Gastroesophageal sphincter (tissue), 4 donors: ENCODE measurements at regions not wholly inside any gene's neighbourhood (a gene's known extent, or its start where the extent isn't known, plus 50 kb on each side); places are given as distances from the start of the nearest gene placed in this dataset.

Experiments used
- ATAC-seq: fragments of 150-250 bp; one replicate; pipeline ENCODE4 v1.9.1; 2016; ENCODE audit warnings: mild to moderate bottlenecking, moderate library complexity
- H3K27ac ChIP-seq, 4 donors: fragments of 200-600 bp; sonication (generic) in 3 of 4; 1 replicate in 3 of 4; 2 replicates in 1 of 4; pipeline ENCODE4 v1.5.1; 2016 to 2019
- H3K27me3 ChIP-seq: fragments of 200-600 bp; sonication (generic); one replicate; pipeline ENCODE4 v1.5.1; 2019
- H3K36me3 ChIP-seq, 2 donors: fragments of 200-600 bp; sonication (generic); one replicate each; pipeline ENCODE4 v1.5.1; 2019; ENCODE audit warnings: control low read depth in 1 of 2
- H3K4me1 ChIP-seq, 3 donors: fragments of 200-600 bp; sonication (generic); 1 replicate in 2 of 3; 2 replicates in 1 of 3; pipeline ENCODE4 v1.5.1; 2016 to 2019; ENCODE audit warnings: control low read depth in 2 of 3
- H3K4me3 ChIP-seq, 2 donors: fragments of 200-600 bp; sonication (generic); one replicate each; pipeline ENCODE4 v1.5.1; 2019; ENCODE audit warnings: mild to moderate bottlenecking in 1 of 2, moderate library complexity in 1 of 2
- H3K9me3 ChIP-seq, 3 donors: fragments of 200-600 bp; sonication (generic); one replicate each; pipeline ENCODE4 v1.5.1; 2017 to 2019; ENCODE audit warnings: control low read depth in 2 of 3
- CTCF ChIP-seq, 4 experiments: fragments of 200-600 bp in 2 of 4; fragments of 450-650 bp in 2 of 4; sonication (generic) in 1 of 4; IDR thresholded peaks; one replicate each; pipeline ENCODE4 v1.5.1; 2017 to 2019; ENCODE audit warnings: antibody characterized with exemption in 4 of 4, mild to moderate bottlenecking in 2 of 4, moderate library complexity in 2 of 4
- EP300 ChIP-seq: sonication (generic); formaldehyde crosslinking; IDR thresholded peaks from one replicate; pipeline ENCODE4 v1.6.1; 2017; ENCODE audit warnings: antibody characterized with exemption, mild to moderate bottlenecking
- POLR2A ChIP-seq, 2 donors: fragments of 450-650 bp; IDR thresholded peaks; one replicate each; pipeline ENCODE4 v1.6.1; 2017; ENCODE audit warnings: antibody characterized with exemption in 2 of 2, mild to moderate bottlenecking in 2 of 2, moderate library complexity in 1 of 2
- POLR2AphosphoS5 ChIP-seq: sonication (generic); formaldehyde crosslinking; IDR thresholded peaks from one replicate; pipeline ENCODE4 v1.6.1; 2017; ENCODE audit warnings: antibody characterized with exemption
- WGBS, 2 donors: methylation state at CpG; one replicate each; pipeline ENCODE4 v1.1.5; 2018; ENCODE audit warnings: low coverage in 1 of 2; 5-methylcytosine and 5-hydroxymethylcytosine counted together

GRCh38 chr13:47418206-47418920 lies 521.5 kb upstream of the HTR2A start:
- H3K27ac ChIP-seq = no peak overlapping the region
- H3K27me3 ChIP-seq = no peaks in the 10 kb centered on the region
- H3K36me3 ChIP-seq = no peaks in the 10 kb centered on the region
- no peak overlapping the region for H3K4me3 ChIP-seq
- no peak for ATAC-seq
- WGBS, 2 donors = 83 to 86% methylated on average over 3 of the region's 3 CpGs
- H3K9me3 ChIP-seq = no peaks in the 10 kb centered on the region
- no peak for TF ChIP-seq EP300
- TF ChIP-seq CTCF (IDR thresholded peaks at IDR 0.05) = no peak
- TF ChIP-seq POLR2A (IDR thresholded peaks at IDR 0.05) = no peak
- no peak for TF ChIP-seq POLR2AphosphoS5
- H3K4me1 ChIP-seq = no peaks in the 10 kb centered on the region

DNA sequence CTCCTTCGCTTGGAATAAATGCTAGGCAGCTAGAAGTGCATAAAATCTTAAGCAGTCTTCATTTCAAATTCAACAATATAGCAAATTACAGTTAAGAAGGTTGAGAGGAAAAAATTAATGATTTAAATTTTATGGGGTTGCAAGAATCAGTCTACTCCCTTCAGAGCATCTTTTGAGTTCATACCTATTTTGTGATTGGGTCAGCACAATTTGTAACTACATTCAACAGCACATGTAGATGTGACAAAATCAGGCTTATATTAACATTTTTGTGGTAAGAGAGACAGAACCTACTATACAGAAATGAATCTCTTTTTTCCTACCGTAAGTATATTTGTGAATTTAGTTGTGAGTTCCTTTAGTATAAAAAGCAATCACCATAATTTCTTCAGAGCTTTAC lies 520.6 kb upstream of the HTR2A start:
- 96% methylated on average over 2 of the region's 2 CpGs for WGBS, 2 donors
- Histone ChIP-seq H3K36me3 (no peaks in the 10 kb centered on the region), H3K27me3 (no peaks in the 10 kb centered on the region)

DNA sequence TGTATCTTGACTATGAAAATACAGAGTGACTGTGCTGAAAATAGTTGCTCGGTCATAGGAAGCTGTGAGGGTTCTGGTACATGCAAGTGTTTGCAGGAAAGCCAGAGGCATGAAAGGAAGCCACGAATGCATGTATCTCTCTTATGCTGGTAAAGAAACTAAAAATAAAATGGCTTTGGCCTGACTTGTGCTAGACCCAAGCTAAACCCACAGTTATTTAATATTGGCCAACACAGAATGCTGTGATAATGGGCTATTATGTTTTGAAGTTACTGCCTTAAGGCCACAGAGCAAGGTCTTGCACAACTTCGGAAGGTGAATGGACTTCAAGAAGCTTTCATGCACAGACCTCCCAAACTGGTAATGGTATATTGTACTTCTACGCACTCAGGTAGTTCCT lies 518.2 kb upstream of the HTR2A start:
- no peaks in the 10 kb centered on the region for H3K36me3 ChIP-seq
- no peak overlapping the region for H3K4me3 ChIP-seq
- no peaks in the 10 kb centered on the region for H3K4me1 ChIP-seq
- no peak overlapping the region for H3K27ac ChIP-seq
- no peak for TF ChIP-seq POLR2AphosphoS5
- no peak for TF ChIP-seq EP300
- TF ChIP-seq POLR2A (IDR thresholded peaks at IDR 0.05) = no peak
- no peak for TF ChIP-seq CTCF (IDR thresholded peaks at IDR 0.05)
- no peaks in the 10 kb centered on the region for H3K9me3 ChIP-seq
- ATAC-seq = no peak
- WGBS, 2 donors = 92 to 93% methylated on average over 4 of the region's 4 CpGs
- no peaks in the 10 kb centered on the region for H3K27me3 ChIP-seq

More for the DNA sequence above, 520.6 kb upstream of the HTR2A start:
- ATAC-seq = no peak
- Histone ChIP-seq H3K27ac (no peak overlapping the region), H3K4me1 (no peaks in the 10 kb centered on the region), H3K9me3 (no peaks in the 10 kb centered on the region), H3K4me3 (no peak overlapping the region)
- TF ChIP-seq POLR2AphosphoS5 = no peak
- no peak for TF ChIP-seq EP300
- TF ChIP-seq POLR2A (IDR thresholded peaks at IDR 0.05) = no peak

DNA sequence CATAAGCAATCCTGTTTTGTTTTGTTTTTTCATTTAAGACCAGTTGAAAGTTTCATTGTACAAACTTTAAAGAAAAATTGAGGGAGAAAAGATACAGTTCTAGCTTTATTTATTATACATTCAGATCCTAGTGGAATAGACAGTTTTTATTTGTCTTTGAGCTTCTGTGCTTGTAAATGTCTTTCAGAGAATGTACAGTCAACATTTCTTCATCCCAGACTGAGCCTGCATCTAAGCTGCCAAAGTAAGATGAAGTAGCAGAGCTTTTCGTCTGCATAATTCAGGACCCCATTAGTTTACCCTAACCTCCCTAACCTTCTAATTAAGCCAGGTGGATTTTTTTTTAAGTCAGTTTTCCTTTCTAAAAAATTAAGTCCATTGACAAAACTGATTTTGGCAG lies 516.7 kb upstream of the HTR2A start:
- H3K4me3 ChIP-seq = no peak overlapping the region
- ATAC-seq = no peak
- no peaks in the 10 kb centered on the region for H3K27me3 ChIP-seq
- no peaks in the 10 kb centered on the region for H3K4me1 ChIP-seq
- no peaks in the 10 kb centered on the region for H3K36me3 ChIP-seq
- TF ChIP-seq CTCF (IDR thresholded peaks at IDR 0.05) = no peak
- no peak for TF ChIP-seq POLR2A (IDR thresholded peaks at IDR 0.05)
- no peak for TF ChIP-seq EP300
- TF ChIP-seq POLR2AphosphoS5 = no peak
- WGBS, 2 donors = 39 to 50% methylated on average over 1 of the region's 1 CpG
- H3K27ac ChIP-seq = no peak overlapping the region
- no peaks in the 10 kb centered on the region for H3K9me3 ChIP-seq

- TF ChIP-seq EP300 = no peak
- H3K4me3 ChIP-seq = no peak overlapping the region
- H3K9me3 ChIP-seq = no peaks in the 10 kb centered on the region
- no peaks in the 10 kb centered on the region for H3K36me3 ChIP-seq
- no peak overlapping the region for H3K27ac ChIP-seq
- 88 to 95% methylated on average over 3 of the region's 3 CpGs for WGBS, 2 donors
- no peak for ATAC-seq
- no peaks in the 10 kb centered on the region for H3K4me1 ChIP-seq
- no peaks in the 10 kb centered on the region for H3K27me3 ChIP-seq
Measured at GRCh38 chr13:47413112-47413511, 516.3 kb upstream of the HTR2A start.

- Histone ChIP-seq H3K36me3 (no peaks in the 10 kb centered on the region), H3K4me3 (no peak overlapping the region), H3K27me3 (no peaks in the 10 kb centered on the region), H3K4me1 (no peaks in the 10 kb centered on the region), H3K9me3 (no peaks in the 10 kb centered on the region), H3K27ac (no peak overlapping the region)
- no peak for ATAC-seq
- 60 to 79% methylated on average over 1 of the region's 1 CpG for WGBS, 2 donors
- TF ChIP-seq POLR2AphosphoS5 (no peak), CTCF (IDR thresholded peaks at IDR 0.05) (no peak), POLR2A (IDR thresholded peaks at IDR 0.05) (no peak), EP300 (no peak)
Measured at GRCh38 chr13:47409778-47410177, 512.9 kb upstream of the HTR2A start.
